HepG2 (cell line): ENCODE measurements at regions not wholly inside any gene's neighbourhood (a gene's known extent, or its start where the extent isn't known, plus 50 kb on each side); places are given as distances from the start of the nearest gene placed in this dataset.
"Not testable (repeated sequence)": the region's sequence is repeated elsewhere in the genome, so short reads cannot be mapped to it uniquely, and the experiment has no call there.

Source experiments
- ATAC-seq: fragments of 200-7000 bp; cut with Tn5 transposase; 3 replicates; pipeline ENCODE4 v1.9.1; 2020; ENCODE audit warnings: mild to moderate bottlenecking, moderate library complexity
- BruUV-seq: library from RNA; stranded (reverse); fragments of 400-500 nt; replicated peaks from 2 replicates; lab custom pipeline; 2021; lab: Mats Ljungman, UMichigan
- CTCF ChIA-PET: fragments of 300-600 bp; formaldehyde crosslinking; extraction: SDS; loops from one replicate; lab custom pipeline; 2021; ENCODE audit warnings: low total read pairs, inconsistent platforms, low intra/inter-chr PET ratio; lab: Yijun Ruan, JAX
- POLR2A ChIA-PET: fragments of 350-600 bp; sonication (Branson Sonifier 250); formaldehyde crosslinking; loops from one replicate; lab custom pipeline; 2020; ENCODE audit warnings: antibody characterized with exemption, inconsistent platforms; lab: Yijun Ruan, JAX
- DNase-seq: peaks from one replicate; pipeline ENCODE4 v3.0.0-alpha.2; 2015; ENCODE audit warnings: low spot score
- FAIRE-seq: peaks from 3 replicates; lab custom pipeline; 2011; peaks lifted over from hg19 to GRCh38; lab: Jason Lieb, UNC
- H2AFZ ChIP-seq: one replicate; pipeline ENCODE4 v1.6.1; 2011; ENCODE audit warnings: low read length, inconsistent platforms
- H3K27ac ChIP-seq: fragments of 300-600 bp; 3 replicates; pipeline ENCODE4 v1.8.0; 2011; ENCODE audit warnings: mixed run types, mild to moderate bottlenecking, mixed read lengths, low read length, inconsistent platforms; ENCODE audit not compliant: insufficient read depth; ENCODE audit errors: extremely low read length
- H3K27me3 ChIP-seq, 2 experiments: fragments of 200-600 bp in 1 of 2; 2 replicates in 1 of 2; 3 replicates in 1 of 2; pipeline versions ENCODE4 v1.6.0 to v1.8.0; 2011; ENCODE audit warnings: low read length in 2 of 2, mild to moderate bottlenecking in 2 of 2, moderate library complexity in 2 of 2, inconsistent platforms in 1 of 2; ENCODE audit not compliant: insufficient read depth in 2 of 2, control insufficient read depth in 1 of 2
- H3K36me3 ChIP-seq, 2 experiments: fragments of 200-600 bp in 1 of 2; replicated peaks in 1 of 2; 2 replicates in 1 of 2; 3 replicates in 1 of 2; pipeline versions ENCODE4 v1.5.1 to v1.8.0; 2011; ENCODE audit warnings: low read length in 2 of 2, inconsistent platforms in 1 of 2; ENCODE audit not compliant: insufficient read depth in 2 of 2, control insufficient read depth in 1 of 2
- H3K4me1 ChIP-seq: 2 replicates; pipeline ENCODE4 v1.5.1; 2012; ENCODE audit warnings: low read length, inconsistent platforms; ENCODE audit not compliant: insufficient read depth
- H3K4me2 ChIP-seq: 2 replicates; pipeline ENCODE4 v1.6.0; 2011; ENCODE audit warnings: low read depth, low read length, inconsistent platforms
- H3K4me3 ChIP-seq, 3 experiments: fragments of 200-600 bp in 1 of 3; sonication (generic), shearing (Covaris generic) in 1 of 3; replicated peaks in 1 of 3; 2 replicates each; pipeline ENCODE4 v1.5.1; 2011 to 2016; ENCODE audit warnings: low read length in 3 of 3, inconsistent platforms in 2 of 3, low read depth in 2 of 3, mild to moderate bottlenecking in 2 of 3, control low read depth in 1 of 3, mixed read lengths in 1 of 3; ENCODE audit not compliant: insufficient read depth in 1 of 3
- H3K79me2 ChIP-seq: one replicate; pipeline ENCODE4 v1.6.1; 2011; ENCODE audit warnings: low read length, inconsistent platforms; ENCODE audit not compliant: insufficient read depth
- H3K9ac ChIP-seq: 2 replicates; pipeline ENCODE4 v1.6.0; 2011; ENCODE audit warnings: mild to moderate bottlenecking, low read depth, low read length, inconsistent platforms; ENCODE audit not compliant: insufficient read depth
- H3K9me3 ChIP-seq: 2 replicates; pipeline ENCODE4 v1.5.1; 2012; ENCODE audit warnings: mild to moderate bottlenecking, low read length
- H4K20me1 ChIP-seq: 2 replicates; pipeline ENCODE4 v1.6.0; 2011; ENCODE audit warnings: inconsistent platforms, mild to moderate bottlenecking, low read length, moderate library complexity; ENCODE audit not compliant: insufficient read depth
- CTCF ChIP-seq: sonication (generic); formaldehyde crosslinking; IDR thresholded peaks from 2 replicates; pipeline ENCODE4 v1.5.0; 2020; ENCODE audit warnings: mild to moderate bottlenecking, missing genetic modification reagents, moderate library complexity
- FOXK1 ChIP-seq: sonication (generic); formaldehyde crosslinking; IDR thresholded peaks from 2 replicates; pipeline ENCODE4 v1.4.0; 2020; ENCODE audit warnings: low read depth, missing genetic modification reagents, borderline replicate concordance
- SIX4 ChIP-seq: sonication (generic); formaldehyde crosslinking; IDR thresholded peaks from 2 replicates; pipeline ENCODE4 v1.4.0; 2020; ENCODE audit warnings: missing genetic modification reagents
- STAT5B ChIP-seq: sonication (generic); formaldehyde crosslinking; IDR thresholded peaks from 2 replicates; pipeline ENCODE4 v1.4.0; 2020; ENCODE audit warnings: missing genetic modification reagents
- ZNF354B ChIP-seq: sonication (generic); formaldehyde crosslinking; IDR thresholded peaks from 2 replicates; pipeline ENCODE4 v1.8.0; 2022; ENCODE audit warnings: mild to moderate bottlenecking, missing genetic modification reagents
- ZNF503 ChIP-seq: sonication (generic); formaldehyde crosslinking; IDR thresholded peaks from 2 replicates; pipeline ENCODE4 v1.4.0; 2020; ENCODE audit warnings: missing genetic modification reagents
- ZNF776 ChIP-seq: sonication (generic); formaldehyde crosslinking; IDR thresholded peaks from 2 replicates; pipeline ENCODE4 v1.4.0; 2020; ENCODE audit warnings: mild to moderate bottlenecking, missing genetic modification reagents
- WGBS: methylation state at CpG from one replicate; pipeline ENCODE4 v1.1.6; 2017; ENCODE audit warnings: low lambda C conversion rate; 5-methylcytosine and 5-hydroxymethylcytosine counted together
- in situ Hi-C: cut with HindIII; loops from 2 replicates; pipeline ENCODE4 v1.10.0; 2017; ENCODE audit warnings: low pct_unique_long_range_greater_than_20kb; ENCODE audit not compliant: extremely low pct_ligation_motif_present
- intact Hi-C: fragments of 100-400 bp; cut with micrococcal nuclease; formaldehyde crosslinking; loops from one replicate; pipeline ENCODE4 v1.10.0; 2022; ENCODE audit not compliant: unreplicated experiment

GRCh38 chr2:105990624-105991023, 203.5 kb downstream of the UXS1 start (continued):
- peak; percentile 39 for TF ChIP-seq CTCF

GRCh38 chr2:105989803-105990202, 204.3 kb downstream of the UXS1 start:
- POLR2A ChIA-PET, H3K79me2 ChIP-seq, H3K9me3 ChIP-seq, BruUV-seq, H3K36me3 ChIP-seq, H3K4me2 ChIP-seq, ATAC-seq, H2AFZ ChIP-seq, DNase-seq, H3K27me3 ChIP-seq, H3K4me3 ChIP-seq, in situ Hi-C loops, FAIRE-seq, H3K4me1 ChIP-seq, H3K27ac ChIP-seq, H4K20me1 ChIP-seq, H3K9ac ChIP-seq: not testable (repeated sequence)
- 0% methylated on average over 2 of the region's 2 CpGs for WGBS
- CTCF ChIA-PET = interaction anchor here (1.7 kb wide), 1 partner anchor 93 kb away, joined by 3 read pairs; no protein-coding TSS in a partner anchor
- intact Hi-C loops = loop anchor here (2.0 kb wide), 1 partner anchor 93 kb away; no protein-coding TSS in a partner anchor

GRCh38 chr2:105989070-105989469, 205.0 kb downstream of the UXS1 start:
- no peak overlapping the region for H3K27ac ChIP-seq
- H2AFZ ChIP-seq = no peak overlapping the region
- no peak for DNase-seq
- ChIA-PET POLR2A (no interaction called here), CTCF (no interaction called here)
- 0 out of 5 replicates have a peak, but pooled peaks cover under 1 to 7% of the 10 kb centered on the region in 2 experiments for H3K27me3 ChIP-seq
- no peak overlapping the region for H3K9ac ChIP-seq
- ATAC-seq = no peak
- FAIRE-seq = no peak
- BruUV-seq = no TSS peak
- no peak overlapping the region for H3K4me2 ChIP-seq
- no peaks in the 10 kb centered on the region for H3K9me3 ChIP-seq
- intact Hi-C loops = no loop called here
- H3K36me3 ChIP-seq = no peaks in the 10 kb centered on the region
- no peaks in the 10 kb centered on the region for H3K4me1 ChIP-seq
- TF ChIP-seq ZNF503 (CRISPR knock-in tag) = no peak
- TF ChIP-seq STAT5B = no peak
- TF ChIP-seq ZNF354B (CRISPR knock-in tag) = no peak
- no peak for TF ChIP-seq ZNF776 (CRISPR knock-in tag)
- no peak for TF ChIP-seq SIX4 (CRISPR knock-in tag)
- TF ChIP-seq FOXK1 = no peak
- H3K79me2 ChIP-seq = no peaks in the 10 kb centered on the region
- H3K4me3 ChIP-seq = no peak overlapping the region
- in situ Hi-C loops = no loop called here
- no peaks in the 10 kb centered on the region for H4K20me1 ChIP-seq
